B cell (primary cell): ENCODE measurements at regions not wholly inside any gene's neighbourhood (a gene's known extent, or its start where the extent isn't known, plus 50 kb on each side); places are given as distances from the start of the nearest gene placed in this dataset.

Source experiments
- CTCF ChIP-seq: fragments of 200-600 bp; IDR thresholded peaks from one replicate; pipeline ENCODE4 v1.8.0; 2022; ENCODE audit warnings: antibody characterized with exemption, mild to moderate bottlenecking
- EZH2 ChIP-seq: IDR thresholded peaks from 2 replicates; pipeline ENCODE4 v1.6.1; 2012; ENCODE audit warnings: borderline replicate concordance, low read depth, mild to moderate bottlenecking, moderate library complexity, low read length; ENCODE audit not compliant: insufficient read depth, poor library complexity, severe bottlenecking

- TF ChIP-seq CTCF (no peak), EZH2 (no peak)
Measured at GRCh38 chr5:179416114-179416822, 71.0 kb upstream of the ADAMTS2 start.
